ENCODE measurements at regions not wholly inside any gene's neighbourhood (a gene's known extent, or its start where the extent isn't known, plus 50 kb on each side); places are given as distances from the start of the nearest gene placed in this dataset.

- DNase-seq (ENCODE audit: insufficient read length, low spot score) (no peak), FAIRE-seq (no peak)
Measured at GRCh38 chr9:126218359-126219125, 108.1 kb upstream of the MVB12B start.

GRCh38 chr9:126219166-126219565 lies 107.5 kb upstream of the MVB12B start:
- FAIRE-seq = no peak
- DNase-seq (ENCODE audit: insufficient read length, low spot score) = no peak

- FAIRE-seq (no peak), DNase-seq (ENCODE audit: insufficient read length, low spot score) (no peak)
Measured at GRCh38 chr9:126219648-126220063, 107.0 kb upstream of the MVB12B start.

GRCh38 chr9:126221480-126221879 lies 105.1 kb upstream of the MVB12B start:
- DNase-seq (ENCODE audit: insufficient read length, low spot score) (no peak), FAIRE-seq (no peak)

- no peak for DNase-seq (ENCODE audit: insufficient read length, low spot score)
Measured at GRCh38 chr9:126222363-126222834, 104.2 kb upstream of the MVB12B start.

GRCh38 chr9:126222835-126223431 lies 103.7 kb upstream of the MVB12B start:
- no peak for FAIRE-seq

More at GRCh38 chr9:126222363-126222834, 104.2 kb upstream of the MVB12B start:
- no peak for FAIRE-seq

GRCh38 chr9:126223798-126224531 lies 102.7 kb upstream of the MVB12B start:
- FAIRE-seq (no peak), DNase-seq (ENCODE audit: insufficient read length, low spot score) (no peak)

More at GRCh38 chr9:126222835-126223431, 103.7 kb upstream of the MVB12B start:
- DNase-seq (ENCODE audit: insufficient read length, low spot score) = no peak

GRCh38 chr9:126225611-126226609 lies 100.7 kb upstream of the MVB12B start:
- FAIRE-seq = no peak
- no peak for DNase-seq (ENCODE audit: insufficient read length, low spot score)

GRCh38 chr9:126226991-126227936 lies 99.4 kb upstream of the MVB12B start:
- FAIRE-seq (no peak), DNase-seq (ENCODE audit: insufficient read length, low spot score) (no peak)

- DNase-seq (ENCODE audit: insufficient read length, low spot score) (no peak), FAIRE-seq (no peak)
Measured at GRCh38 chr9:126228111-126228780, 98.4 kb upstream of the MVB12B start.

- peak; percentile 81 for DNase-seq (ENCODE audit: insufficient read length, low spot score)
- peak; percentile 83 for FAIRE-seq
Measured at GRCh38 chr9:126228781-126229444, 97.7 kb upstream of the MVB12B start.

- FAIRE-seq = no peak
Measured at GRCh38 chr9:126229501-126229900, 97.1 kb upstream of the MVB12B start.

GRCh38 chr9:126230692-126231091 lies 95.9 kb upstream of the MVB12B start:
- DNase-seq (ENCODE audit: insufficient read length, low spot score) (no peak), FAIRE-seq (no peak)

More at GRCh38 chr9:126229501-126229900, 97.1 kb upstream of the MVB12B start:
- no peak for DNase-seq (ENCODE audit: insufficient read length, low spot score)

GRCh38 chr9:126232461-126232860 lies 94.2 kb upstream of the MVB12B start:
- DNase-seq (ENCODE audit: insufficient read length, low spot score) = no peak
- FAIRE-seq = no peak

- no peak for FAIRE-seq
- no peak for DNase-seq (ENCODE audit: insufficient read length, low spot score)
Measured at GRCh38 chr9:126233175-126233574, 93.5 kb upstream of the MVB12B start.

- FAIRE-seq = no peak
- DNase-seq (ENCODE audit: insufficient read length, low spot score) = no peak
Measured at GRCh38 chr9:126233913-126234525, 92.6 kb upstream of the MVB12B start.

- DNase-seq (ENCODE audit: insufficient read length, low spot score) (no peak), FAIRE-seq (no peak)
Measured at GRCh38 chr9:126234681-126235335, 91.8 kb upstream of the MVB12B start.

Measured in GM19239 (cell line).